Stimulated activated memory B cell treated with anti-CD40 and anti-IgM and Interleukin-4, amounts not matched to agents 10 μg/mL and 1 μg/mL and 100 μg/mL, for 72 hours (primary cell): ENCODE measurements at regions not wholly inside any gene's neighbourhood (a gene's known extent, or its start where the extent isn't known, plus 50 kb on each side); places are given as distances from the start of the nearest gene placed in this dataset.

ENCODE experiments used
- ATAC-seq: fragments of 150-1000 bp; cut with Tn5 transposase; 2 replicates; pipeline ENCODE4 v1.10.0; 2021
- H3K27ac Mint-ChIP-seq: one replicate; pipeline ENCODE4 v1.8.0; 2022; ENCODE audit warnings: mild to moderate bottlenecking, mixed read lengths
- H3K27me3 Mint-ChIP-seq: one replicate; pipeline ENCODE4 v1.8.0; 2022; ENCODE audit warnings: mixed read lengths
- H3K36me3 Mint-ChIP-seq: one replicate; pipeline ENCODE4 v1.8.0; 2022; ENCODE audit warnings: mixed read lengths
- H3K4me1 Mint-ChIP-seq: one replicate; pipeline ENCODE4 v1.8.0; 2022; ENCODE audit warnings: mixed read lengths
- H3K4me3 Mint-ChIP-seq: one replicate; pipeline ENCODE4 v1.8.0; 2022; ENCODE audit warnings: mild to moderate bottlenecking, moderate library complexity, mixed read lengths
- H3K9me3 Mint-ChIP-seq: one replicate; pipeline ENCODE4 v1.8.0; 2022; ENCODE audit warnings: mixed read lengths

GRCh38 chr18:75915941-75916623 lies 488.6 kb upstream of the SMIM21 start:
- no peaks in the 10 kb centered on the region for H3K4me1 Mint-ChIP-seq
- H3K4me3 Mint-ChIP-seq: no peak overlapping the region
- H3K9me3 Mint-ChIP-seq: no peaks in the 10 kb centered on the region
- peak; percentile 17 for ATAC-seq
- no peak overlapping the region for H3K27ac Mint-ChIP-seq
- H3K36me3 Mint-ChIP-seq: no peaks in the 10 kb centered on the region
- H3K27me3 Mint-ChIP-seq: peaks cover 14% of the 10 kb centered on the region

GRCh38 chr18:75912829-75913228 lies 485.3 kb upstream of the SMIM21 start:
- ATAC-seq: no peak
- Mint-ChIP-seq H3K27me3 (peaks cover 11% of the 10 kb centered on the region), H3K4me3 (no peak overlapping the region)

GRCh38 chr18:75904416-75904815 lies 476.9 kb upstream of the SMIM21 start:
- ATAC-seq: no peak
- H3K27ac Mint-ChIP-seq: no peak overlapping the region
- H3K9me3 Mint-ChIP-seq: no peaks in the 10 kb centered on the region
- no peaks in the 10 kb centered on the region for H3K4me1 Mint-ChIP-seq
- no peaks in the 10 kb centered on the region for H3K27me3 Mint-ChIP-seq
- no peak overlapping the region for H3K4me3 Mint-ChIP-seq
- H3K36me3 Mint-ChIP-seq: no peaks in the 10 kb centered on the region

More at GRCh38 chr18:75912829-75913228, 485.3 kb upstream of the SMIM21 start:
- Mint-ChIP-seq H3K36me3 (no peaks in the 10 kb centered on the region), H3K27ac (no peak overlapping the region), H3K9me3 (no peaks in the 10 kb centered on the region), H3K4me1 (no peaks in the 10 kb centered on the region)

- Mint-ChIP-seq H3K4me3 (no peak overlapping the region), H3K27ac (no peak overlapping the region), H3K9me3 (no peaks in the 10 kb centered on the region), H3K4me1 (no peaks in the 10 kb centered on the region), H3K27me3 (no peaks in the 10 kb centered on the region), H3K36me3 (no peaks in the 10 kb centered on the region)
- ATAC-seq: no peak
These were observed 471.1 kb upstream of the SMIM21 start for GRCh38 chr18:75898651-75899050.

- no peak overlapping the region for H3K27ac Mint-ChIP-seq
- H3K4me1 Mint-ChIP-seq: no peaks in the 10 kb centered on the region
- ATAC-seq: no peak
- no peaks in the 10 kb centered on the region for H3K9me3 Mint-ChIP-seq
- no peak overlapping the region for H3K4me3 Mint-ChIP-seq
- no peaks in the 10 kb centered on the region for H3K36me3 Mint-ChIP-seq
- H3K27me3 Mint-ChIP-seq: no peaks in the 10 kb centered on the region
These were observed 469.9 kb upstream of the SMIM21 start for GRCh38 chr18:75897386-75897785.

- H3K27ac Mint-ChIP-seq: no peak overlapping the region
- H3K9me3 Mint-ChIP-seq: no peaks in the 10 kb centered on the region
- no peaks in the 10 kb centered on the region for H3K36me3 Mint-ChIP-seq
- H3K4me3 Mint-ChIP-seq: no peak overlapping the region
- H3K4me1 Mint-ChIP-seq: no peaks in the 10 kb centered on the region
- ATAC-seq: no peak
- H3K27me3 Mint-ChIP-seq: no peaks in the 10 kb centered on the region
These were observed 469.4 kb upstream of the SMIM21 start for GRCh38 chr18:75896865-75897264.

- no peak for ATAC-seq
- Mint-ChIP-seq H3K27ac (no peak overlapping the region), H3K4me1 (no peaks in the 10 kb centered on the region), H3K27me3 (no peaks in the 10 kb centered on the region), H3K36me3 (no peaks in the 10 kb centered on the region), H3K9me3 (no peaks in the 10 kb centered on the region), H3K4me3 (no peak overlapping the region)
These were observed 467.6 kb upstream of the SMIM21 start for GRCh38 chr18:75895135-75895534.

- Mint-ChIP-seq H3K27me3 (no peaks in the 10 kb centered on the region), H3K4me3 (no peak overlapping the region), H3K36me3 (no peaks in the 10 kb centered on the region), H3K4me1 (no peaks in the 10 kb centered on the region), H3K9me3 (no peaks in the 10 kb centered on the region), H3K27ac (no peak overlapping the region)
- no peak for ATAC-seq
These were observed 457.2 kb upstream of the SMIM21 start for GRCh38 chr18:75884728-75885127.

GRCh38 chr18:75880925-75881504 lies 453.5 kb upstream of the SMIM21 start:
- Mint-ChIP-seq H3K4me3 (no peak overlapping the region), H3K9me3 (peaks cover 8% of the 10 kb centered on the region), H3K27ac (no peak overlapping the region), H3K27me3 (no peaks in the 10 kb centered on the region), H3K4me1 (no peaks in the 10 kb centered on the region), H3K36me3 (no peaks in the 10 kb centered on the region)
- no peak for ATAC-seq

- peaks cover 8% of the 10 kb centered on the region for H3K9me3 Mint-ChIP-seq
- no peak overlapping the region for H3K27ac Mint-ChIP-seq
- no peaks in the 10 kb centered on the region for H3K4me1 Mint-ChIP-seq
- no peak overlapping the region for H3K4me3 Mint-ChIP-seq
- no peak for ATAC-seq
- H3K27me3 Mint-ChIP-seq: no peaks in the 10 kb centered on the region
- no peaks in the 10 kb centered on the region for H3K36me3 Mint-ChIP-seq
These were observed 452.8 kb upstream of the SMIM21 start for GRCh38 chr18:75880266-75880665.

GRCh38 chr18:75879196-75879595 lies 451.7 kb upstream of the SMIM21 start:
- ATAC-seq: no peak
- Mint-ChIP-seq H3K27ac (no peak overlapping the region), H3K36me3 (no peaks in the 10 kb centered on the region), H3K4me1 (no peaks in the 10 kb centered on the region), H3K4me3 (no peak overlapping the region), H3K9me3 (peaks cover 8% of the 10 kb centered on the region), H3K27me3 (no peaks in the 10 kb centered on the region)

GRCh38 chr18:75875559-75875958 lies 448.1 kb upstream of the SMIM21 start:
- no peaks in the 10 kb centered on the region for H3K4me1 Mint-ChIP-seq
- peaks cover 12% of the 10 kb centered on the region for H3K9me3 Mint-ChIP-seq
- no peak for ATAC-seq
- no peaks in the 10 kb centered on the region for H3K36me3 Mint-ChIP-seq
- H3K27ac Mint-ChIP-seq: no peak overlapping the region
- no peaks in the 10 kb centered on the region for H3K27me3 Mint-ChIP-seq
- H3K4me3 Mint-ChIP-seq: no peak overlapping the region

- Mint-ChIP-seq H3K4me1 (no peaks in the 10 kb centered on the region), H3K9me3 (peaks cover 12% of the 10 kb centered on the region), H3K36me3 (no peaks in the 10 kb centered on the region), H3K4me3 (no peak overlapping the region), H3K27me3 (no peaks in the 10 kb centered on the region), H3K27ac (no peak overlapping the region)
- ATAC-seq: no peak
These were observed 447.0 kb upstream of the SMIM21 start for GRCh38 chr18:75874401-75875089.

- H3K4me3 Mint-ChIP-seq: no peak overlapping the region
- ATAC-seq: no peak
- H3K4me1 Mint-ChIP-seq: no peaks in the 10 kb centered on the region
- H3K36me3 Mint-ChIP-seq: no peaks in the 10 kb centered on the region
- no peaks in the 10 kb centered on the region for H3K27me3 Mint-ChIP-seq
- H3K9me3 Mint-ChIP-seq: peaks cover 4% of the 10 kb centered on the region
- H3K27ac Mint-ChIP-seq: no peak overlapping the region
These were observed 444.1 kb upstream of the SMIM21 start for GRCh38 chr18:75871596-75871995.

GRCh38 chr18:75869162-75869561 lies 441.7 kb upstream of the SMIM21 start:
- H3K36me3 Mint-ChIP-seq: no peaks in the 10 kb centered on the region
- no peak for ATAC-seq
- peaks cover 12% of the 10 kb centered on the region for H3K9me3 Mint-ChIP-seq
- H3K27me3 Mint-ChIP-seq: no peaks in the 10 kb centered on the region
- no peak overlapping the region for H3K27ac Mint-ChIP-seq
- H3K4me3 Mint-ChIP-seq: no peak overlapping the region
- H3K4me1 Mint-ChIP-seq: no peaks in the 10 kb centered on the region

- H3K9me3 Mint-ChIP-seq: peaks cover 12% of the 10 kb centered on the region
- H3K27ac Mint-ChIP-seq: no peak overlapping the region
- no peak overlapping the region for H3K4me3 Mint-ChIP-seq
- H3K27me3 Mint-ChIP-seq: no peaks in the 10 kb centered on the region
- no peaks in the 10 kb centered on the region for H3K36me3 Mint-ChIP-seq
- no peak for ATAC-seq
- no peaks in the 10 kb centered on the region for H3K4me1 Mint-ChIP-seq
These were observed 440.5 kb upstream of the SMIM21 start for GRCh38 chr18:75868031-75868430.
